GM18507 (cell line): ENCODE measurements at regions not wholly inside any gene's neighbourhood (a gene's known extent, or its start where the extent isn't known, plus 50 kb on each side); places are given as distances from the start of the nearest gene placed in this dataset.

Experiments
- DNase-seq: peaks from one replicate; pipeline ENCODE4 v3.0.0; 2011; ENCODE audit warnings: low read depth; ENCODE audit not compliant: insufficient read length; ENCODE audit errors: extremely low spot score
- FAIRE-seq: peaks from 2 replicates; lab custom pipeline; 2011; peaks lifted over from hg19 to GRCh38; lab: Jason Lieb, UNC

- FAIRE-seq: no peak
- no peak for DNase-seq
Observed at GRCh38 chr12:115204957-115205754, 521.2 kb upstream of the TBX3 start.

DNA sequence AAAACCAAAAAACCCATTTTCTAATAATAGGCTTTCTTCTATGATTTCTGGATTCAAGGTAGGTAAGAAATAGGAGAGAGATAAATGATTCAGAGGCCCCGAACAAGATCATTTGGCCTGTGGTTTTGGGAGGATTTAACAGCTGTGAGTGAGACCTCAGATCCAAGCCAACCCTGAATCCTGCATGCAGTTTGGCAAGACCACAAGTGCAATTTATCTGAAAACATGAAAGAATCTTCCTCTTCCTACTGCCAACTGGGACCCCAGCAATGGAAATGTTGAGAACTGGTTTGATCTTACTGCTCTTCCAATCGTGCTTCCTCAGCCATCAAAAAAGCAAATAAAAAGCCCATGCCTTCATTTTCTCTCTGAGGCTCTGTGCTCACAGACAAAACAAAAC, 519.7 kb upstream of the TBX3 start:
- FAIRE-seq (no peak), DNase-seq (no peak)

GRCh38 chr12:115201966-115202365, 518.0 kb upstream of the TBX3 start:
- no peak for FAIRE-seq
- DNase-seq: no peak

DNA sequence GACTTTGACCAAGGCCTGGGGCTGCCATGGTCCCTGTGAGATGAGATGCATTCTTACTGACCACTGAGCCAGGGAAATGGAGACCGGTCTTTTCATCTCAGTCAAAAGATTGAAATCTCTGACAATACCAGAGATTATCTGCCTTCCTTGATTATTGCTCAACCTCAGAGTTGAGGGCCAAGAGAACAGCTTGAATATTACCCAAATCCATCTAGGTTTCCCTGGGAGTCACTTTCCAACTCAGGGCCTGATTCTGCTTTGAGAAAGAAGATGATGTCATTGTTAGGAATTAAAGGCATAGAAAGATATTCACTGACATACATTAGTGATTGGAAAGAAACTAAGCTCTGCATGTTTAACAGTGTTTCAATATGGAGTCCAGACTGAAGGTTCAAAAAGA, 515.9 kb upstream of the TBX3 start:
- FAIRE-seq (no peak), DNase-seq (no peak)

DNA sequence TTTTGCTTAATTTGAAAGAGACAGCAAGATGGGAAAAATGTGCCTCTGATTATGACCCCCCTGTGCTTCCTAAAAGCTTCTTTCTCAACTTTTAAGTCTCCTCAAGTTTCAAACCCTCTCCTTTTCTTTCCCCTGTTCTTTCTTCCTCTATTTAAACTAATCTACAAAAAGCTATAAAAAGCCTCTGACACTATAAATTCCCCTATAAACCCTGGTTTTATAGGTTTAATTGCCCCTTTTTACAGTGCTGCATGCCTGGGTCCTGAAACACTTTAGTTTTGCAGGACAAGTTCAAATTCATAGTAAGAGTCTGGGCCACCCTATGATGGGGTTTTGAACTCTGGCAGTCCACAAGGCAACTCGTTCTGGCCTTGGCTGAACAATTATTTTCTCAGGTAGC, 510.9 kb upstream of the TBX3 start:
- FAIRE-seq (no peak), DNase-seq (no peak)

GRCh38 chr12:115194448-115194847, 510.5 kb upstream of the TBX3 start:
- FAIRE-seq (no peak), DNase-seq (no peak)

DNA sequence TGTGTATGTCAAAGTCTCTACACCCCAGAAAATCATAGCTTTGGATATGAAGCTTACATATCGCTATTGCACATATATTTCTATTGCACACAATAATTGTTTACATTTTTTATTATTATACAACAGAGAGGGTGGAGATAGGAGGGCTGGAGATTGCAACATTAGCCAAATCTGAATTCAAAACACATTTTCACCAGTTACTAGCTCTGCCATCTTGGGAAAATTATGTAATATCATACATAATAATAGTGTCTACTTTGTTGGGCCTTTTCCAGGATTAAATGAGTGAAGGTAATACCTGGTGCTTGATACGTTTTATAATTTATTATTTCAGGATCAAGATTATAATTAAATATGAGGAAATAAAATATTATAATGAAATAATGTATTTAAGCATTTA, 507.4 kb upstream of the TBX3 start:
- DNase-seq (no peak), FAIRE-seq (no peak)

- FAIRE-seq (no peak), DNase-seq (no peak)
Observed at GRCh38 chr12:115190010-115190770, 506.2 kb upstream of the TBX3 start.

DNA sequence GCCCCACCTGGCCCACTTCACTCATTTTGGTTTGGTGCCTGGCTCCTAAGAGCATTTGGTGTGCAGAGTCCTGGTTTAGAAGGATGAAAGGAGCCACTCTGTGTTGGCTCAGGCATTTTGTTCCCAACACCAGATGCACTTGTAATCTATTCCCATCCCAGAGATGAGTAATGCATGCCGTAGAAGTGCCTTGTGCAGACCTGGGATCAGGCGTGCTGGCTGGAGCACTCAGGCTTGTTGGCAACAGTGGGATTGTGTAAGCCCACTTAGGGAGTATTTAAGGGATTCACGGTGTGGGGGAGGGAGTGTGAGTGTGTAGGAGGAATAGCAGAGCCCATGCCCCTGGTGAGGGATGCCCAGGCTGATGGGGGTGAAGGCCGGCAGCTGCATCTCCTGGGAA, 501.5 kb upstream of the TBX3 start:
- DNase-seq (no peak), FAIRE-seq (no peak)

DNA sequence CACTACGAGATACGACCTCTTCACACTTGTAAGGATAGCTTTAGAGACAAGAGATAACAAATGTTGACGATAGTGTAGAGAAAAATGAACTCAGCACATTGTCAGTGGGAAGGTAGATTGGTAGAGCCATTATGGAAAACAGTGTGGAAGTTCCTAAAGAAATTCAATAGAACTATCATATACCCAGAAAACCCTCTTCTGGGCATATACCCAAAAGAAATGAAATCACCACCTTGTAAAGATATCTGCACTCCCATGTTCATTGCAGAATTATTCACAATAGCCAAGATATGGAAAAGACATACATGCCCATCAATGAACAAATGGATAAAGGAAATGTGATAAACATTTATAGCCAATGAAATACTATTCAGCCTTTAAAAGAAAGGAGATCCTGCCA, 499.8 kb upstream of the TBX3 start:
- DNase-seq: no peak
- FAIRE-seq: no peak

- DNase-seq: no peak
- no peak for FAIRE-seq
Observed at GRCh38 chr12:115177899-115178298, 493.9 kb upstream of the TBX3 start.

DNA sequence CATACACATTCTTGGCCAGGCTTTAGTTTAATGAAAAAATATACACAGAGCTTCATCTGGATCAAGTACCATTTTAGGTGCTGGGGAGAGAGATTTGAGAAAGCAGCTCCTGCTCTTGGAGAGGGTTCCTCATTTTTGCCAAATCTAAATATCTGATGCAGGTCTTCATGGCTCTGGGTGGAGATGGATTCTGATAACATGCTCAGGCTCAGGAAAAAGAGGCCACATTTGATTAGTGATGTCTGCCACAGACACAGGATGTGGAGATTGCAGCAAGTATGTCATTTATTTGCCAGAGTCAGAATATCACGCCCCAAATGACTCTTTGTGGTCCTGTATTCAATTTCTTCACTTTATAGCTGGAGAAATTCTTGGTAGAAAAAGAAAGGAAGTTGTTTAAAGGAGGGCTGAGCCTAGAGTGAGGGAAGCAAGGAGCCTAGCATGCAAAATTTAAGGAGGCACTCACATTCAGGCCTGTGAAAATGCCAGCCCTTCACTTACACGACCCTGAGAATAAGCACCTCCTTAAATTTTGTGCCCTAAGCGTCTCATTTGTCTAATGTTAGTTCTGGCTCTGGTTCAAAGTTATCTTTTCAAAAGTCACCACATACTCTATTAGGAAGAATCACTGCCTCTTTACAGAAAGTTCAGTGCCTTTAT, 492.9 kb upstream of the TBX3 start:
- FAIRE-seq: no peak
- no peak for DNase-seq

DNA sequence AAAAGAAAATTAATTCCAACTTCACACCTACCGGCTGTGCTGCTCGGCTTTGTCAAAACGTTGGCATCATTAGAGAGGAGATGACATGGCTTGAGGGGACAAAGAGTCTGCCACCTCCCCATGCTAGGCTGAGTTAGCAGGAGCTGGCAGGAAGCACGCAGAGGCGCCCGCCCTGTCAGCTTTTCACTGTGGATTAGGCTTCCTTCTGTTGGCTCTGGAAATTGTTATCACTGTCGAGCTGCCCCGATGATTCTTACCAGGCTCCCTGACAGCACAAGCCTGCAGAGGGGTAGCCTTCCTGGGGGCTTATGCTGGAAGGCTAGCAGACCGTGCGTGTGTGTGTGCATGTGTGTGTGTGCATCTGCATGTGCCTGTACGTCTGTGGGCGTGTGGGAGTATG, 490.9 kb upstream of the TBX3 start:
- FAIRE-seq: no peak
- DNase-seq: no peak

DNA sequence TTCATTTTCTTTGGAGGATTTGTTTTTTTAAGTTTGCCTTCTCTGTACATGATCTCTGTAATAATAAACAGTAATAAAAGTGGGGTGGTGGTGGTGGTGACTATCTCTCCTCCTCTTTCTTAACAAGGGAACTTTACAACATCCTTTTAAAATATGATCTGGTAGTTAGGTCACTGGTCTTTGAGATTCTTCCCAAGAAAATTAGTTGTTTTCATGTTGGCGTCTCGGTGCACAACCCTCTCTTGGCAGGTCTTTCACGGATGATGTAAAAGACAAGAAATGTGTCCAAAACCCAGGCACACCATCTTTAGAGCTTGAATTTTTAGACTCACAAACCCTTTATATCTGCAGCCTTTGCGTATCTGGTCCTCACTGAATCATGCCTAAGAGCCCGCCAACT, 488.5 kb upstream of the TBX3 start:
- DNase-seq: no peak
- FAIRE-seq: no peak

- FAIRE-seq (no peak), DNase-seq (no peak)
Observed at GRCh38 chr12:115169981-115170380, 486.0 kb upstream of the TBX3 start.

DNA sequence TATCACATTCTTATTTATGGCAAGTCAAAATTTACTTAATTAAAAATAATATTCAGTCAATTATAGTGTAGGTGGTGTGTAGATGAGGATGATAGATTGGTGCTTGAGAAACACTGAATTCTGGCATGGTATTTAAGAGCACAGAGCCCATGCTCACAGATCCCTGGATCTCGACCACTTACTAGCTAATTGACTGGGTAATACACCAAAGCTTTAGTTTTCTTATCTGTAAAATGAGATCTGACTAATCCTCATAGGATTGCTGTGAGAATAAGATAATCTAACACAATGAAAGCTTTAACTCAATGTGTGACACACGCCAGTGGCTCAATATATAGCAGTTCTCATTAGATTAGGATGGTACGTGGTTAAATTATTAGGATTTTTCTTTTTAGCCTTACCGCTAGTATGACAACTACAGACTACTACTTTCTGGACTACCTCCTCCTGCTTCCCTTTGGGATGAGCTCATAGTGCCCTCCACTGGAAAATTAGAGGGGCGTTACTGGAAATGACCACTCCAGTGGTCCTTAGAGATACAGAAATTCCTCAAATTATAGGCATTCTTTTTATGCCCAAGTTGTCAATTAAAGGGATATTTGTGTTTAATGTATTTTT, 482.8 kb upstream of the TBX3 start:
- DNase-seq (no peak), FAIRE-seq (no peak)

DNA sequence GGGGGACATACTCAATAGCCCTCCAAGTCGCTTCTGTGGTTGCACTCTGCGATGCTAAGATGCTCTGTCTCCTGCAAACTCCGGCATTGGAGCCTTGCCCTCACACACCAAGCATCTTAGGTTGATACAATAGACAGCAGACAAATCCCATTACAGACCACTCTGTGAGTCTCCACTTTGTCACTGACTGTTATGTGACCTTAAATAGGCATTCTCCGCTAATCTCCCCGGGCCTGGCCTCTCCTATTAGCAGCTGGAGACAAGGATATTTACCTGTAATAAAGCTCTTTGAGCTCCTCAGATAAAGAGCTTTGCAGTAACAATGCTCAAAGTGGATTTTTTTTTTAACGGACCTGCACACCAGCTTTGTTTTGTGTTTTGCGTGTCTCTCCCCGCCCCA, 479.7 kb upstream of the TBX3 start:
- no peak for DNase-seq
- no peak for FAIRE-seq

- no peak for FAIRE-seq
Observed at GRCh38 chr12:115160271-115161128, 476.5 kb upstream of the TBX3 start.

DNA sequence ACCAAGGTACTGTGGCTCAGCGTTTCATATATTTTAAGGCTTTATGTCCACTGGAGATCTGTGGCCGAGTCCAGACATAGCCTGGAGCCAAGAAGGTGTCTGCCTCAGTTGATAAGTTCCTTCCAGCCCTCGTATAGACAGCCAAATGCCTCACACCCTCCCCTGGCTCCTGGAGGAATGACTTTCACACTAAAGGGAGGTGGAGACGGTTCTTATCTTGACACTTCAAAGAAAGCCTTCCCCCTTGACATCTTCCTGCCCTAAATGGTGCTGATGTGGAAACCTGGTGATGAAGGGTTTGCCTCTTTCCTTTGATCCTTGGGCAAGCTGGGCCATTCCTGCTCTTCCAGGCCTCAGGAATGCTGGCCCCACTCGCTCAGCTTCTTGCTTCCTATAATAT, 474.8 kb upstream of the TBX3 start:
- DNase-seq (no peak), FAIRE-seq (no peak)

More at GRCh38 chr12:115160271-115161128, 476.5 kb upstream of the TBX3 start:
- no peak for DNase-seq
